ENCODE measurements at regions not wholly inside any gene's neighbourhood (a gene's known extent, or its start where the extent isn't known, plus 50 kb on each side); places are given as distances from the start of the nearest gene placed in this dataset.

DNA sequence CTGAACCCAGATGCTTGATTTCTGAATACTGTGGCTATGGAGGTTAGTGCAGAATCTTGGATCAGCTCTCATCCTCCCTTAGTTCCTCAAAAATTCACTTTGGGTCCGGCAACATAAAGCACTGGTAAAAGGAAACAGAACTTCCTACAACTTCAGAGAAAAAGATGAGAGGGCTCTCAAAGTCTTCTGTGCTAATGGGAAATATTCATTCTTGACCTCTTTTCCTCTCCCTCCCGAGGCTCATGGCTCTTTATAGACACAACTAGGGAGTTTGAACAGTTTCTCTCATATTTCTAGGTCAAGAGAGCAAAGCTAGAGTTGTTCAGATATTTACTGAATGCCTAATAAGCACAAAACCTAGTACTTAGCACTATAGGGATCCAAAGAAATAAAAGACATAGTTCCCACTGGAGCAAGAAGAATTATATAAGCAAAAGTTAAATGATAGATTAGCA, 124.1 kb upstream of the TCF21 start:
- DNase-seq (ENCODE audit: insufficient read length, low spot score), result no peak
- TF ChIP-seq TAF1 (IDR thresholded peaks at IDR 0.05; ENCODE audit: low read depth, low read length), result no peak
- no peak for TF ChIP-seq POLR2A (IDR thresholded peaks at IDR 0.05; ENCODE audit: low read depth, low read length)
- TF ChIP-seq POU2F2 (IDR thresholded peaks at IDR 0.05; ENCODE audit: low read depth, low read length), result no peak
- TF ChIP-seq POLR2AphosphoS5 (IDR thresholded peaks at IDR 0.05; ENCODE audit: low read depth, low read length), result no peak
- no peak for FAIRE-seq

DNA sequence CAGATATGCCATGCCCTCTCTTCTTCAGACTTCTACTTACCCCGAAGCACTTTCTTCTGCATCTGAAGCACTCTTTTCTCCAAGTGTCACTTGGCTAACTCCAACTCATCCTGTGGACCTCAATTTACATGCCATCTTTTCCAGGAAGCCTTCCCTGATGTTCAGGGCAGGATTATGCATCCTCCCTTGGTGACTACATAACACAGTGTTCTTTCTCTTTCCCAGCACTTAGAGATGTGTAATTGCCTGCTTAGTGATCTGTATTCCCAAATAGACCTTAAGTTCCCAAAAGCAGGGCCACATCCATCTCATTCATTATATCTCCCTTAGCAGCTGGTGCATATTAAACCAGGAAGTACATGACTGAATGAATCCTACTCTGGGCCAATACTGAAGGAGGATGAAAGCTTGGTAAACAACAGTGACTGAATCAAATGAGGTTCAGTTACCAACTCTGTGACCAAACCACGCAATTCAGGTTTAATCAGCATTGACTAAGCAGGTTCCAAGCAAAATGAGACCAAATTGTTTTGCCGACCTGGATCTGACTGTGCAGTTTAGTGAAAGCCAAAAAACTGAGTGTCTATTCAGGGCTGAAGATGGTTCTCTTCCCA, 121.4 kb upstream of the TCF21 start:
- DNase-seq (ENCODE audit: insufficient read length, low spot score) (no peak), FAIRE-seq (no peak)
- TF ChIP-seq POU2F2 (IDR thresholded peaks at IDR 0.05; ENCODE audit: low read depth, low read length), result no peak
- TF ChIP-seq TAF1 (IDR thresholded peaks at IDR 0.05; ENCODE audit: low read depth, low read length), result no peak
- no peak for TF ChIP-seq POLR2A (IDR thresholded peaks at IDR 0.05; ENCODE audit: low read depth, low read length)
- no peak for TF ChIP-seq SPI1 (IDR thresholded peaks at IDR 0.05; ENCODE audit: low read depth, low read length)
- no peak for TF ChIP-seq PAX5 (IDR thresholded peaks at IDR 0.05; ENCODE audit: insufficient read depth, low read length, severe bottlenecking)
- TF ChIP-seq POLR2AphosphoS5 (IDR thresholded peaks at IDR 0.05; ENCODE audit: low read depth, low read length), result no peak

DNA sequence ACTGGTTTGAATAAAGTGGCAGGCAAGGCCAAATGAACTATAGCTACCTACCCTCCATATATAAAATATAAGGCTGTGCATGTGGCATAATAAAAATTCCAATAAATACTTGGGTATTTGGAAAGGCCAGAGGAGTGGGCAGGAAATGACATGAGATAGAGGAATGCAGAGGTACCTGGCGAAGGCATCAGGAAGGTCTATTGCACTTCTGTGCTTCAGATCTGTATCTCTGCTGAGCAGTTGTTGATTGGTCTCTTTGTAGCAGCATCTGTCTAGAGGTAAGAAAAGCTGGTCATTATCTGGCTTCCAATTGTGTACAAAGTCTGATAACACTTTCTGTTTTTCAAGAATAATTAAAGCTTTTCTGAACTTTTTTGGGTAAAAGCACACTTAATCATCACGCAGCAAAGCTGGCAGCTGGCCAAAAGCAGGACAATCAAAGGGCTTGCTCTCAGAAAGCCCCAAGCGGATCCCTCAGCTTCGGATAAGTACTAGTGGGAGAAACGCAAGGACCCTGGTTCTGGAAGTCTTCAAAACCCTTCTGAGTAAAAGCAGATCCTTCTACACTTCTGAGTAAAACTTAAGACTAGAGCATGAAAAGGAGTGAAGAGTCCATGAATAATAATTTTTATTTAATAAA, 120.1 kb upstream of the TCF21 start:
- TF ChIP-seq TAF1 (IDR thresholded peaks at IDR 0.05; ENCODE audit: low read depth, low read length) (no peak), POLR2A (IDR thresholded peaks at IDR 0.05; ENCODE audit: low read depth, low read length) (no peak), POU2F2 (IDR thresholded peaks at IDR 0.05; ENCODE audit: low read depth, low read length) (no peak), POLR2AphosphoS5 (IDR thresholded peaks at IDR 0.05; ENCODE audit: low read depth, low read length) (no peak), SPI1 (IDR thresholded peaks at IDR 0.05; ENCODE audit: low read depth, low read length) (no peak)
- FAIRE-seq, result no peak
- DNase-seq (ENCODE audit: insufficient read length, low spot score), result no peak

DNA sequence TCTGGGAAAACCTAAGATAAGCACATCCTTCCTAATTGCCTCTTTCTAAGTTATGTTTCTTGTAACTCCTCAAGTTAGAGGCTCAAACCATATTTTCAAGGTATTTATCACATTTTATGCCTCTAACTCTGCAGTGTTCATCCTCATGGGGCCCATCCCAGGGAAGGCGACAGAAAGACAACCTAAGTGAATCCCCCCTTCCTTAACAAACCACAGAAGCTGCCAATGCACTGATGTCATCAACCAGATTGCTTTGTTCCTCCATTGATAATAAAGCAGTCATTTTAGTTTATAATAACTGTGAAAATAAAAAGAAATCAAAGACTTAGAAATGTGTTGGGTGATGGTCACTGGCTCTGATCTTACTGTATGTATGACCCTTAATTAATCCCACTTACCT, 119.5 kb upstream of the TCF21 start:
- DNase-seq (ENCODE audit: insufficient read length, low spot score), result no peak
- FAIRE-seq, result no peak
- no peak for TF ChIP-seq TAF1 (IDR thresholded peaks at IDR 0.05; ENCODE audit: low read depth, low read length)
- TF ChIP-seq POLR2AphosphoS5 (IDR thresholded peaks at IDR 0.05; ENCODE audit: low read depth, low read length), result no peak
- TF ChIP-seq SPI1 (IDR thresholded peaks at IDR 0.05; ENCODE audit: low read depth, low read length), result no peak
- TF ChIP-seq POLR2A (IDR thresholded peaks at IDR 0.05; ENCODE audit: low read depth, low read length), result no peak
- no peak for TF ChIP-seq POU2F2 (IDR thresholded peaks at IDR 0.05; ENCODE audit: low read depth, low read length)
- no peak for TF ChIP-seq PAX5 (IDR thresholded peaks at IDR 0.05; ENCODE audit: insufficient read depth, low read length, severe bottlenecking)

DNA sequence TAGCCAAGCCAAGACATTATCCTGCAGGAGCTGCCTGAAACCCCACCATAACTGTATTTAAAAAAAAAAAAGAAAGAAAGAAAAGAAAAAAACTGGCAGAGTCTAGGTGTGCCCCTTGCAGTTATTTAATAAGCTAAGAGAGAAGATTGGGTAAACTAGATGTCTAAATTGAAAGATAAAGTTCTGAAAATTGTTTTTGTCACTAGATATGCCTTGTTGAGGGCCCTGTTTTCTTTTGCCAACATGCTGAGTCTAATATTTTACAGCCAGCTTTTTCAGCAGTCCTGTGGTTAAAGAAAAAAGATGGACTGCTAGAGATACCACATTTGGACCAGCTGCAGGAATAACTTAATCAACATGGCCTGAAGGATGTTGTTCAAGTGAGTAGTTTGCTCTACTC, 116.3 kb upstream of the TCF21 start:
- DNase-seq (ENCODE audit: insufficient read length, low spot score) (no peak), FAIRE-seq (no peak)
- TF ChIP-seq SPI1 (IDR thresholded peaks at IDR 0.05; ENCODE audit: low read depth, low read length) (no peak), POU2F2 (IDR thresholded peaks at IDR 0.05; ENCODE audit: low read depth, low read length) (no peak), TAF1 (IDR thresholded peaks at IDR 0.05; ENCODE audit: low read depth, low read length) (no peak), POLR2A (IDR thresholded peaks at IDR 0.05; ENCODE audit: low read depth, low read length) (no peak), PAX5 (IDR thresholded peaks at IDR 0.05; ENCODE audit: insufficient read depth, low read length, severe bottlenecking) (no peak), POLR2AphosphoS5 (IDR thresholded peaks at IDR 0.05; ENCODE audit: low read depth, low read length) (no peak)

DNA sequence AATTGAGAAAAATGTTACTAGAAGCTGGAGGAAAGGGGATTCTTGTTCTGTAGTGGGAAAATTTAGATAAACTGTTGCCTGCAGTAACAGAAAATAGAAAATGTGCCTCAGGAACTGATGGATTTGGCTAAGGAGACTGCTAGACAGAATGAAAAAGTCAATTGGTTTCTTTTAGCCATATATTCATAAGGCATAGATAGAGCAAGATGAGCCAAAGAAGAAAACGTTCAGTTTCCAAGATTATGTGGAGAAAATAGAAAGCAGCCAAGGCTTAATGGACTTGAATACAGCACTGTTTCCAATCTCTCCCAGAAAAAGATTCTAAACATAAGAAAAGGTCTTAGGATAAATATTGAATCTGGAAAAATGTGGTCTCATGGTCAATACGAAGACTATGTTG, 115.1 kb upstream of the TCF21 start:
- TF ChIP-seq PAX5 (IDR thresholded peaks at IDR 0.05; ENCODE audit: insufficient read depth, low read length, severe bottlenecking), result no peak
- no peak for TF ChIP-seq POU2F2 (IDR thresholded peaks at IDR 0.05; ENCODE audit: low read depth, low read length)
- FAIRE-seq (no peak), DNase-seq (ENCODE audit: insufficient read length, low spot score) (no peak)

DNA sequence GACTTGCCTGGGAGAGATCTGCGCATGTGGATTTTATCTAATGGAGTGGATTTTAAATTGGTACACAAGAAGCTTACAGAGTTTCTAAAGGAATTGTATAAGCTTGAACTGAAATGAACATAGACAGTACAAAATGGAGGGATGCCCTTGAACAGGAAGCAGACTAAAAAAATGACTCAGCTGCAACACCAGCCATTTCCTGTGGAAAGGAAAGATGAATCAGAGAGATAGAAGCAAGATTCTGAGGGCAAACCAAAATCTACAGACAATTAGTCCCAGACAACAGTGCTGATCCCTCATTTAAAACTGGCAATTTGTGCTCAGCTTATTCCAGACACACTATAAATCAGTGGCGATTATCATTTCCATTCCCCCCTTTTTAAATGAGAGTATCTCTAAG, 114.6 kb upstream of the TCF21 start:
- DNase-seq (ENCODE audit: insufficient read length, low spot score), result no peak
- FAIRE-seq, result no peak

DNA sequence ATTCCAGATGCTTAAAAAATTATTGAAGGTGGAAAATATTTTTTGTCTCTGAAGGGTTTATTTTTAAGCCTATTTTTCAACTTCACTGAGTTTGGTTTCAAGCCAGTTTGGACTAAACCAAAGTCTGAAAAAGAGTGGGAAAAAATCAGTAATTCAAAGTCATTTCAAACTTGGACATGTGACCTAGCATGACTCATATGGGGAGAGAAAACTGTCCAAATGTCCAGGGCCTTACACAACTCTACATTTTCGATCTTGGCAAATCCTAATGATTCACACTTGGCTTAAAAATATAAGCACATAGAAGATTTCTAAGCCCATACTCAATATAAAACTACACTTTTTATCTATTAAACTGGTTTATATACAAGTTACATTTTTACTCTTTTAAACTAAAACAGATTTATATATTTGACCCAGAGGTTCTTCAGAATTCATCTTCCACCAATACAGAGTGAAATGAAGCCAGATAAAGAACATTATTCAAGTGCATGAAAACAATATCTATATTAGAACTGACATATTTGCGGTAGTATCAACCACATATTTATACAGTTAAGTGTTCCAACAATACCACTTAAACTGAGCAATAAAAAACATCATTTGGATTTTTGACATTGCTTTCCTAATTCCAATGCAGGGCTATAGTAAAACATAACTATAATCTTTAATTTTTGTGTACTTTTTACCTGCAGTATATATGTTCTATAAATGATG, 110.3 kb upstream of the TCF21 start:
- DNase-seq (ENCODE audit: insufficient read length, low spot score) (no peak), FAIRE-seq (no peak)
- TF ChIP-seq SPI1 (IDR thresholded peaks at IDR 0.05; ENCODE audit: low read depth, low read length), result no peak
- TF ChIP-seq PAX5 (IDR thresholded peaks at IDR 0.05; ENCODE audit: insufficient read depth, low read length, severe bottlenecking), result no peak
- no peak for TF ChIP-seq POU2F2 (IDR thresholded peaks at IDR 0.05; ENCODE audit: low read depth, low read length)
- TF ChIP-seq POLR2A (IDR thresholded peaks at IDR 0.05; ENCODE audit: low read depth, low read length), result no peak
- TF ChIP-seq TAF1 (IDR thresholded peaks at IDR 0.05; ENCODE audit: low read depth, low read length), result no peak
- TF ChIP-seq POLR2AphosphoS5 (IDR thresholded peaks at IDR 0.05; ENCODE audit: low read depth, low read length), result no peak

More for the DNA sequence above, 114.6 kb upstream of the TCF21 start:
- TF ChIP-seq POLR2AphosphoS5 (IDR thresholded peaks at IDR 0.05; ENCODE audit: low read depth, low read length) (no peak), SPI1 (IDR thresholded peaks at IDR 0.05; ENCODE audit: low read depth, low read length) (no peak), POU2F2 (IDR thresholded peaks at IDR 0.05; ENCODE audit: low read depth, low read length) (no peak), TAF1 (IDR thresholded peaks at IDR 0.05; ENCODE audit: low read depth, low read length) (no peak), POLR2A (IDR thresholded peaks at IDR 0.05; ENCODE audit: low read depth, low read length) (no peak), PAX5 (IDR thresholded peaks at IDR 0.05; ENCODE audit: insufficient read depth, low read length, severe bottlenecking) (no peak)

DNA sequence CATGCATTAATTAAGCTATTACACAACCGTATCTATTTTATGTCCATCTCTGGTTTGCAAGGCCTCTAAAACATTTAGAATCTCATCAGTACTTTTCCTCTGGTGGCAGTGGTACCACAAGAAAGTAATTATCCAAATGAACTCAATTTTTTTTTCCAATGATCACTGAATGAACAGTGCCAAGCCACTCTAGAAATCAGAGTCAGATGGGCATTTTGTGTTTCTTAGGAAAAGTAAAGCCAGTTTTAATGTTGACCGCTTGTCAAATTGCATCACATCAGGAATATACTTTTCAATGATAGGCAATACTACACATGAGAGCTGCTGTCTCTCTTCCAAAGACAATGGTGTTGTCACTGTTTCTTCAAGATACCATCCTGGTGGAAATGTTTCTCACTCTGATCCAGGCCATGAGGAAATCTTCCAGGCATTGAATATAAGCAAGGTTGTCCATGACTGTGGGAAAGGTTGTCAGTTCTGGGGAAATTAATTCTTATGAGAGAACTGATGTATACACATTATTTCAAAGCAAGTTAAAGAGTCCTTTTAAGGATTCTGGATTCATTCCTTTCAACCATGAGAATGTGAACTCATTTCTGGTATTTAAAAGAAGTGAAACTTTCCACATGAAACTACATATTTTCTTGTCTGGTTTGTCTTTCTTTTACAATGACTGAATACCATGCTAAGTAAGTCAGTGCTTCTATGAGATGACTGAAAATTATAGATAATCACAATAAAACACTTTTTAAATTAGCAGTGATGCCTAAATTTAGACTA, 108.8 kb upstream of the TCF21 start:
- no peak for FAIRE-seq
- TF ChIP-seq SPI1 (IDR thresholded peaks at IDR 0.05; ENCODE audit: low read depth, low read length), result no peak
- TF ChIP-seq POLR2A (IDR thresholded peaks at IDR 0.05; ENCODE audit: low read depth, low read length), result no peak
- TF ChIP-seq TAF1 (IDR thresholded peaks at IDR 0.05; ENCODE audit: low read depth, low read length), result no peak
- TF ChIP-seq PAX5 (IDR thresholded peaks at IDR 0.05; ENCODE audit: insufficient read depth, low read length, severe bottlenecking), result no peak
- TF ChIP-seq POU2F2 (IDR thresholded peaks at IDR 0.05; ENCODE audit: low read depth, low read length), result no peak
- no peak for TF ChIP-seq POLR2AphosphoS5 (IDR thresholded peaks at IDR 0.05; ENCODE audit: low read depth, low read length)
- DNase-seq (ENCODE audit: insufficient read length, low spot score), result no peak

All from GM12891 (cell line).